DND-41 (cell line): ENCODE measurements at regions not wholly inside any gene's neighbourhood (a gene's known extent, or its start where the extent isn't known, plus 50 kb on each side); places are given as distances from the start of the nearest gene placed in this dataset.
"Not testable (repeated sequence)": the region's sequence is repeated elsewhere in the genome, so short reads cannot be mapped to it uniquely, and the experiment has no call there.

Source experiments
- ATAC-seq: fragments of 200-7000 bp; cut with Tn5 transposase; 3 replicates; pipeline ENCODE4 v1.9.1; 2021; ENCODE audit warnings: low read depth; ENCODE audit not compliant: insufficient read depth
- DNase-seq: peaks from one replicate; pipeline ENCODE4 v3.0.0-alpha.2; 2020
- H2AFZ ChIP-seq: 2 replicates; pipeline ENCODE4 v1.6.0; 2012; ENCODE audit warnings: low read depth, low read length
- H3K27ac ChIP-seq: 2 replicates; pipeline ENCODE4 v1.5.1; 2012; ENCODE audit warnings: low read length, inconsistent platforms
- H3K27me3 ChIP-seq: fragments of 200-600 bp; sonication (generic); 2 replicates; pipeline ENCODE4 v1.6.0; 2012; ENCODE audit warnings: low read length, mild to moderate bottlenecking, inconsistent platforms; ENCODE audit not compliant: insufficient read depth, poor library complexity
- H3K36me3 ChIP-seq: 2 replicates; pipeline ENCODE4 v1.5.1; 2012; ENCODE audit warnings: low read length, inconsistent platforms; ENCODE audit not compliant: insufficient read depth
- H3K4me1 ChIP-seq: 2 replicates; pipeline ENCODE4 v1.5.1; 2012; ENCODE audit warnings: mild to moderate bottlenecking, low read length; ENCODE audit not compliant: insufficient read depth
- H3K4me2 ChIP-seq: 2 replicates; pipeline ENCODE4 v1.6.0; 2012; ENCODE audit warnings: mild to moderate bottlenecking, moderate library complexity, low read length, inconsistent platforms; ENCODE audit not compliant: insufficient read depth
- H3K4me3 ChIP-seq, 2 experiments: fragments of 200-600 bp in 1 of 2; shearing (Covaris generic) in 1 of 2; 2 replicates each; pipeline ENCODE4 v1.5.1; 2012 to 2016; ENCODE audit warnings: inconsistent platforms in 2 of 2, low read length in 2 of 2, mild to moderate bottlenecking in 2 of 2, low read depth in 1 of 2, moderate library complexity in 1 of 2
- H3K79me2 ChIP-seq: 2 replicates; pipeline ENCODE4 v1.6.0; 2012; ENCODE audit warnings: low read length, inconsistent platforms; ENCODE audit not compliant: insufficient read depth
- H3K9ac ChIP-seq: 2 replicates; pipeline ENCODE4 v1.6.0; 2012; ENCODE audit warnings: low read depth, mild to moderate bottlenecking, inconsistent platforms, low read length, moderate library complexity
- H3K9me3 ChIP-seq: 2 replicates; pipeline ENCODE4 v1.5.1; 2012; ENCODE audit warnings: low read length, moderate library complexity, mild to moderate bottlenecking, inconsistent platforms; ENCODE audit not compliant: insufficient read depth, severe bottlenecking
- H4K20me1 ChIP-seq: 2 replicates; pipeline ENCODE4 v1.6.0; 2012; ENCODE audit warnings: low read length; ENCODE audit not compliant: insufficient read depth
- CTCF ChIP-seq: IDR thresholded peaks from 2 replicates; pipeline ENCODE4 v1.5.1; 2012; ENCODE audit warnings: borderline replicate concordance, low read length, moderate library complexity, mild to moderate bottlenecking; ENCODE audit not compliant: poor library complexity, severe bottlenecking; ENCODE audit errors: extremely low read depth
- EZH2 ChIP-seq: IDR thresholded peaks from 3 replicates; pipeline ENCODE4 v1.6.1; 2012; ENCODE audit warnings: borderline replicate concordance, low read depth, mild to moderate bottlenecking, moderate library complexity, low read length, inconsistent platforms; ENCODE audit not compliant: severe bottlenecking

DNA sequence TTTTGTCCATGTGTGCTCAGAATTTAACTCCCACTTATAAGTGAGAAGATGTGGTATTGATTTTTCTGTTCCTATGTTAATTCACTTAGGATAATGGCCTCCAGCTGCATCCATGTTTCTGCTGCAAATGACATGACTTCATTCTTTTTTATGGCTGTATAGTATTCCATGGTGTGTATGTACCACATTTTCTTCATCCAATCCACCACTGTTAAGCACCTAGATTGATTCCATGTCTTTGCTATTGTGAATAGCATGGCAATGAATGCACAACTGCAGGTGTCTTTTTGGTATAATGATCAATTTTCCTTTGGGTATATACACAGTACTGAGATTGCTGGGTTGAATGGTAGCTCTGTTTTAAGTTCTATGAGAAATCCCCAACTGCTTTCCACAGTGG, 657.7 kb downstream of the ETNK1 start:
- H3K9ac ChIP-seq, result no peak overlapping the region

DNA sequence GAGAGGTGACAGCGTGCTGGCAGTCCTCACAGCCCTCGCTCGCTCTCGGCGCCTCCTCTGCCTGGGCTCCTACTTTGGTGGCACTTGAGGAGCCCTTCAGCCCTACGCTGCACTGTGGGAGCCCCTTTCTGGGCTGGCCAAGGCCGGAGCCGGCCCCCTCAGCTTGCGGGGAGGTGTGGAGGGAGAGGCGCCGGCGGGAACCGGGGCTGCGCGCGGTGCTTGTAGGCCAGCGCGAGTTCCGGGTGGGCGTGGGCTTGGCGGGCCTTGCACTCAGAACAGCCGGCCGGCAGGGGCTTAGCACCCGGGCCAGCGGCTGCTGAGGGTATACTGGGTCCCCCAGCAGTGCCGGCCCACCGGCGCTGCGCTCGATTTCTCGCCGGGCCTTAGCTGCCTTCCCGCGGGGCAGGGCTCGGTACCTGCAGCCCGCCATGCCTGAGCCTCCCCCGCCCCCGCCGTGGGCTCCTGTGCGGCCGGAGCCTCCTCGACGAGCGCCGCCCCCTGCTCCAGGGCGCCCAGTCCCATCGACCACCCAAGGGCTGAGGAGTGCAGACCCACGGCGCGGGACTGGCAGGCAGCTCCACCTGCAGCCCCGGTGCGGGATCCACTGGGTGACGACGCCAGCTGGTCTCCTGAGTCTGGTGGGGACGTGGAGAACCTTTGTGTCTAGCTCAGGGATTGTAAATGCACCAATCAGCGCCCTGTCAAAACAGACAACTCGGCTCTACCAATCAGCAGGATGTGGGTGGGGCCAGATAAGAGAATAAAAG, 661.0 kb downstream of the ETNK1 start:
- not testable (repeated sequence) for H3K4me1 ChIP-seq, H2AFZ ChIP-seq, DNase-seq, H3K9ac ChIP-seq, H3K36me3 ChIP-seq, H3K4me2 ChIP-seq, H3K27ac ChIP-seq, H3K27me3 ChIP-seq, H3K9me3 ChIP-seq, H3K4me3 ChIP-seq, H3K79me2 ChIP-seq, ATAC-seq, H4K20me1 ChIP-seq

More for the DNA sequence above, 657.7 kb downstream of the ETNK1 start:
- Histone ChIP-seq H3K27me3 (no peaks in the 10 kb centered on the region), H3K36me3 (no peaks in the 10 kb centered on the region), H3K79me2 (no peaks in the 10 kb centered on the region), H2AFZ (no peak overlapping the region), H3K27ac (no peak overlapping the region), H3K4me2 (no peak overlapping the region), H4K20me1 (no peaks in the 10 kb centered on the region), H3K9me3 (no peaks in the 10 kb centered on the region), H3K4me1 (no peaks in the 10 kb centered on the region), H3K4me3 (no peak overlapping the region)
- TF ChIP-seq CTCF (no peak), EZH2 (no peak)
- ATAC-seq, result no peak
- DNase-seq, result no peak

- Histone ChIP-seq H3K4me1 (no peaks in the 10 kb centered on the region), H2AFZ (no peak overlapping the region), H4K20me1 (no peaks in the 10 kb centered on the region), H3K4me2 (no peak overlapping the region), H3K27me3 (no peaks in the 10 kb centered on the region), H3K9me3 (no peaks in the 10 kb centered on the region), H3K4me3 (no peak overlapping the region), H3K36me3 (no peaks in the 10 kb centered on the region), H3K79me2 (no peaks in the 10 kb centered on the region), H3K9ac (no peak overlapping the region), H3K27ac (no peak overlapping the region)
- DNase-seq, result no peak
- TF ChIP-seq CTCF (no peak), EZH2 (no peak)
- ATAC-seq, result no peak
Observed at GRCh38 chr12:23290627-23291330, 658.7 kb downstream of the SOX5 start.

DNA sequence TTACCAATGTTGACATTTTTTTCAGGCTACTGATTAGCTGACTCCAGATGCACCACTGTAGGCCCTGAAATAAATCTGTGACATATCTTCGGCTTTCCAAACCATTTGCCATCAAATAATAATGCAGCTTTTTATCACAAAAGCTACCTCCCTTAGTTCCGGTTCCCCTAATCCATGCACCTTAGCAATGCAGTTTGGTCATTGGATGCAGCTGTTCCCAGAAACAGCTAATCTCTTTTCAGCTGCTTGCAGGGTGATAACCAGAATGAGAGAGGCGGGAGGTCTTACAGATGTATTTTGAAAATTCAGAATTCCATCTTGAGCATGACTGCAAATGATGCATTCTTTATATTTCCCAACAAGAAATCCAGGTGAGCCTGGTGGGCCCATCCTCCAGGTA, 646.2 kb downstream of the SOX5 start:
- no peaks in the 10 kb centered on the region for H3K9me3 ChIP-seq
- no peak overlapping the region for H3K4me3 ChIP-seq
- no peak overlapping the region for H3K27ac ChIP-seq
- H4K20me1 ChIP-seq, result no peaks in the 10 kb centered on the region
- H3K9ac ChIP-seq, result no peak overlapping the region
- no peaks in the 10 kb centered on the region for H3K79me2 ChIP-seq
- H3K27me3 ChIP-seq, result no peaks in the 10 kb centered on the region
- ATAC-seq, result no peak
- H3K4me2 ChIP-seq, result no peak overlapping the region
- H3K4me1 ChIP-seq, result no peaks in the 10 kb centered on the region
- H2AFZ ChIP-seq, result no peak overlapping the region
- TF ChIP-seq CTCF (no peak), EZH2 (no peak)
- no peak for DNase-seq
- no peaks in the 10 kb centered on the region for H3K36me3 ChIP-seq
